ENCODE measurements at regions not wholly inside any gene's neighbourhood (a gene's known extent, or its start where the extent isn't known, plus 50 kb on each side); places are given as distances from the start of the nearest gene placed in this dataset.

DNA sequence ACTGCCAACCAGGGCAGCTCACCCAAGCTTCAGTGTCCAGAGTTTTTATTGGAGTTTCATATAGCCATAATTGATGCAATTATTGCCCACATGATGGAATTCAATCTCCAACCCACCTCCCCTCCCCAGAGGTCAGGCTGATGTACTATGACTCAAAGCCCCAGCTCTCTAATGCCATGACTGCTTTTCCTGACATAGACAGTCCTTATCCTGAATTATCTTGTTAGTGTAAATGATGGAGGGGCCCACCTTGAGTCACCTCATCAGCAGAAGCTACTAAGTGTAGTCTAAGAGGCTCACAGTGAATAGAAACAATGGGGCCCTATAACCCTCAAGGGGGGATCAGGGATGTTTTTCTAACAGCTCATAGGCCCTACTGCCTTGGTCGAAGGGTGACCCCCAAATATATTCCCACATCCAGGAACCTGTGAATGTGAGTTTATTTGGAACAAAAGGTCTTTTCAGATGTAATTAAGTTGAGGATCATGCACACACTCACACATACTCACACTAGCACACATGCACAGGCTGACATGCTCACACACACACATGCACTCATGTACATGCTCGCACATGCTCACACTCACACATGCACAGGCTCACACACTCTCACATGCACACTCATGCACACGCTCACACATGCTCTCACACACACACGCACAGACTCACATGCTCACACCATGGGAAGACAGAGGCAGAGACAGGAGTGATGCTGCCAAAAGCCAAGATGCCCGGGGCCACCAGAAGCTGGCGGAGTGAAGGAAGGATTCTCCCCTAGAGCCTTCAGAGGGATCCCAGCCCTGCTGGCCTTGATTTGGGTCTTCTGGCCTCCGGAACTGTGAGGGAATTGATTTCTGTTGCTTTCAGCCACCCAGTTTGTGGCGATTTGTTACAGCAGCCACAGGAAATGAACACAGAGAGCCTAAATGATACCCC is 131.2 kb upstream of the SMAD3 start:
- no peak for DNase-seq

DNA sequence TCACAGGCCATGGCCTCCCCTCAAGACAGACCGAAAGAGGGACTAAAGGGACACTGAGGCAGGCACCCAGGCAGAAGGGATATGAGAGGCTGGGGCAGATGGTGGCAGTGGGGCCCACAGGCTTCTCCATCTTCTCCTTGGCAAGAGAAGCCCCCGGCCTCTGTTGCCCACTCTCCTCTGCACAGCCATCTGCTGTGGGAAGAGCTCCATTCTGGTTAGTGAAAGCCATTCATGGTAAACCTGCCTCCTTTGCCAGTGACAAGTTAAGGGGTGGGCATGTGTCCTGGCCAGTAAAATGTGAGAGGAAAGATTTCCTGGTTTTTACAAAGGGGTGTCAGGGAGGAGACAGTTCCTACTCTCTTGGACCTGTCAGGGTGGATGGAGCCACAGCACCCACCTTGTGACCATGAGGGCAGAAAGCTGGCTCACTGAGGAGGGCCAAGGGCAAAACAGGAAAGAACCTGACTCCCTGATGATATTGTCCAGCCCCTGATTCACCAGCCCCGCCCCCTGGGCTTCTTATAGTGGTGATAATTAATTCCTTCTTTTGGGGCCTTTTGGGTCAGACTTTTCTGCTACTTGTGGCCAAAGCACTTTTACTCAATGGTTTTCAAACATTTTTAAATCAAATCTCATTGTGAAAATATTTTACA is 130.4 kb upstream of the SMAD3 start:
- DNase-seq = no peak

DNA sequence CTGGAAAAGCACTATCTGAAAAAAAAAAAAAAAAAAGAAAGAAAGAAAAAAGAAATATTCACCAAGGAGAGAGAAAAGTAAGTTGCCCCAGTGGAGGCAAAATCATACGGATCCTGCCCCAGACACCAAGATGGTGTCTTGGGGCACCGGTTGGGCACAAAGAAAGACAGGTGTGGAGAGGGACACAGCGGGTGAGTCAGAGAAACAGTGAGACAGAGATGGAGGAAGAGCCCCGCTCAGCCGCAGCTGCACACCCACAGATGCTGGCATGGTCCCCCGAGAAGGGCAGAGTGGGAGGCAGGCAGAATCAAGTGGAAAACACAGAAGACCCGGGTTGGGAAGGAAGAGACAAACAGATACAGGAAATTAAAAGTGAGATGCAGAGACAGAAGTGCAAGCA is 129.7 kb upstream of the SMAD3 start:
- DNase-seq = no peak

DNA sequence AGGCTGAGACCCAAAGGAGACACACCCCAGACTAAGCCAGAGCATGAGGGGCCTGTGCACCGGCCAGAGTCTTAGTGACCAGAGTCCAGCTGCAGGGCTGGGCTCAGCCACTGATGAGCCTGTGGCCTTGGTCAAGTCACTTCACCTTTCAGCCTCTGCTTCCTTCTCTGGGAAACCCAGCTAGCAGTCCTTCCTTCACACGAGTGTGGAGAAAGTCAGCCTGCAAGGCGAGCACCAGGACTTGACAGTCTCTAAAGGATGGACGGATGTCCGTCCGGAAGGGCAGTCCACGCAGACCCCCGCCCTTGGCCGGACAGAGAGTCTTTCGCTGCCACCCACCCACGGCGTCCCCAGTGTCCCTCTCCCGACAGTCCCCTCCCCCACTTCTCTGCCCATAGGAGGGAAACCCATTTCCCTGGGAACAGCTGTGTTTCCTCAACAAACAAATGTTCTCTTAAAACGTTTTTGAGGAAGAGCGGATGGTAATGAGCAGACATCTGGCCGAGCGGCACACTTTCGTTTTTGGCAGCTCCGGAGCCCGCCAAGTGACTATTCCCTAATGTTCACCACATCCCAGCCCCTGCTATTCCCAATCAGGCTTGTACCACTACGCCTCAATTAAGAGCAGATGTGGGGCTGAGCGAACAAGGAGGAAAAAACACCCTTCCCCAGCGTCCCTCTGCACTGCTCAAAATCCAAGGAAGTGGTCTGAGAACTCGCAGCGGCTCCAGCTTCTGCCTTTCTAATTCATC is 129.1 kb upstream of the SMAD3 start:
- no peak for DNase-seq

DNA sequence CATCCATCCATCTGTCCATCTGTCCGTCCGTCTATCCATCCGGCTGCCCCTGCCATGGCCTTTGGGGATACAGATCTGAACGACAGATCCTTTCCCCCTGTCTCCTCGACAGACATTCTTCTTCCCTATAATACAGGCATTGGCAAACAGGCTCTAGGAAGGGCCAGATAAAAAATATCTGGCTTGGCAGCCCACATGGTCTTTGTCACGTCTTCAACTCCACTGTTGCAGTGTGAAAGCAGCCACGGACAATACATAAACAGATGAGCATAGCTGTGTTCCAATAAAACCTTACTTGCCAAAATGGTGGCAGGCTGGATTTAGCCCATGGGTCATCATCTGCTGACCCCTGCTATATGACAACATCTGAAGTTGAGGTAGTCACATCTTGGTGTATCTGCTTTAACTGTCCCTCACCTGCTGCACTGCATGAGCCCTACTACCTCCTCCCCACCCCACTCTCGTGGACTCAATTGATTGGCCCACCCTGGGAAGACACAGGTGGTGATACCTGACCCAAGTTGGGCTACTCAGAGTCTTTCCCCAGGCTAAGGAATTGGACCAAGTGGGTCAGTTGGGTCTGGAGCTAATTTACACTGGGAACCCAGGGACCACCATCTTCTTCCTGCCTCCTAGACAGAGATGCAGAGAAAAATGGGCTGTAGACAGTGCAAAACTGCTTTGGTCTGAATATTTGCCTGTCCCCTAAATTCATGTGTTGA is 128.4 kb upstream of the SMAD3 start:
- DNase-seq = no peak

DNA sequence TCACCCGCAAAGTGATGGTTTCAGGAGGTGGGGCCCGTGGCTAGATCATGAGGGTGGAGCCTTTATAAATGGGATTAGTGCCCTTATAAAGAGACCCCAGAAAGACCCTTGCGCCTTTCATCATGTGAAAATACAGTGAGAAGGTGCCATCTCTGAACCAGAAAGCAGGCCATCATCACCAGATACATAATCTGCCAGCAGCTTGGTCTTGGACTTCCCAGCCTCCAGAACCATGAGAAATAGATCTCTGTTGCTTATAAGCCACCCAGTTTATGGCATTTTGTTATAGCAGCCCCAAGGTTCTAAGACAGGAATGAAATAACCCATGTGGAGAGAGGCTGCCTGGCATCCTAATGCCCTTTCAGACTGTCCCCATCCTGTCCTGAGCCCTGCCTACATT is 127.8 kb upstream of the SMAD3 start:
- no peak for DNase-seq

DNA sequence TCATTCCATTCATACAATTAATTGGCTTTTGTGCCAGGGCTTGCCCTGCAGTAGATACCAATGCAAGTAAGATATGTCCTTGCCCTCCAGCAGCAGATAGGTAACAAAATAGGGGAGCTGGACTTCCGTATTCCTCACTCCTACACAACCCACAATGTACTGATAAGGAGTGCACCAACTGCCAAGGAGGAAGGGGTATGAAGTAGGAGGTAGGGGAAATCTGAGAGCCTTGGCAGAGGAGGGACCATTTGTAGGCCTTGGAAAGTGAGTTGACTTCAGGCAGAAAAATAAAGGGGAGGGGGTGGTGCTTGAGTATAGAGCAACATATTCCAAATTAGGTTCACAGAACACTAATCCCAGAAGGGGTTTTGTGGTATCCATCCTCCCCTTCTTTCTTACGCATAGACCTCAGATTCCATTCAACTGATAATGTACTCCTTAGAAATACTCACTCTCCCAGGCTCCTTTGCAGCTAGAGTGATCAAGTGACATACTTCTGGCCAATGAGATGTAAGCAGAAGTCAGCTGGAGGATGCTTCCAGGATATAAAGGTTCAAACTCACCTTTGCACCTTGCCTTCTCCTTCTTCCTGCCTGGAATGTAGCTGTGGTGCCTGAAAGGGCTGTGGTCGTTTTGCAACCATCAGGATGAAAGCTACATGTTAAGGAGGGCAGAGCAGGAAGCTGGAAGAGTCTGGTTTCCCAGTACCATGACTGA is 127.1 kb upstream of the SMAD3 start:
- DNase-seq = no peak

DNA sequence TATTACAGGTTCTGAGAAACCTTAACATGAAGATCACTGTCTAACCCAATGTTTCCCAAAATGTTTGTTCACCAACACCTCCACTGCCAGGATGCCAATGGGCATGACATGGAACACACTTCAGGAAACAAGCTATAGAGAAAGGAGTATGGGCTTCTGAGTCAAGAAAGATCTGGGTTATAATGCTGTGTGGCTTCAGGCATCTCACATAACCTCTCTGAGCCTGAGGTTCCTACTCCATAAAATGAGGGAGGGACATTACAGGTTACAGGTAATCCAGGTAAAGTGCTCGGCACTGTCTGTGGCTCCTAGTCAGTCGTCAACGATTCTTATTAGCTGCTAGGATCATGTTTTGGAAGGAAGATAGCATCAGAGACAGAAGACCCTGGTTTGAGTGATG is 126.4 kb upstream of the SMAD3 start:
- no peak for DNase-seq

DNA sequence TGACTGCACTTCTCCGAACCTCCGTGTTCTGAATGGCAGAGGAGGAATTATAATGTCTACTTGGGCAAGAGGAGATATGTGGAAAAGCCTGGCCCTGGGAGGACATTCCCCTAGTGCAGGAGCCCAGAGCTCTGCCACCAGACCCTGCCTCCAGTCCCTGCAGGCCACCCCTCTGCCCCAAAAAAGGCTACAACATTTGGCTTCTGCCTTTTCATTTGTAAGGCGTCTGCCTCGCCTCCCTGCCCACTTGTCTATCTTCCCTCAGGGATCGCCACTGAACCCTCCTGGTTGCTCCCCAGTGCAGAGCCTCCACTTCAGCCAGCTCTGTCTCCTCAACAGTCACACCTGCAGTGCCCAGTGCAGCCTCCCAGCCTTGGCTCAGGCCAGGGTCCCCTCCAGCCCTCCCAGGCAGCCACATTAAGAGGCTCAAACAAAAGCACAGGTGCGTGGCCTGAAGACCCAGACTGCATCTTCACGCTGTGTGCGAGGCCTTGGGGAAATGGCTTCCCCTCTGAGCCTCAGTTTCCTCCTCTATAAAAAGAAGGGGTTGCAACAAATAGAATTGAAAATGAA is 125.9 kb upstream of the SMAD3 start:
- no peak for DNase-seq

DNA sequence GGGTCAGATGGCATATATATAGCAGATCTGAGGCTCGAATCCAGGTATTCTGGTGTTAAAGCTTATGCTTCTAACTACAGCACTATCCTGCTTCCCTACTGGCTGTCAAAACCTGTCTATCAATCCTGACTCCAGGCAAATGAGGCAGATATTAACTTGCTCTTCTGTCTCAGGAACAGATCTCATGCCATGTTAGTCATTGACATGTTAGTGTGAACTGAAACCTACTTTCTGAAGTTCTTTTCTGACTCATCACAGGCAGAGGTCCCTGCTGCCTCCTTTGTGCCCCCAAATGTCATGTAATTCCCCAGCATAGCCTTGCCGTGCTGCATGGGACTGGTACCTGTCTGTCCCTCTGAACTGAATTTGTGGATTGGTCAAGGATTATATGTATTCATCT is 125.0 kb upstream of the SMAD3 start:
- no peak for DNase-seq

DNA sequence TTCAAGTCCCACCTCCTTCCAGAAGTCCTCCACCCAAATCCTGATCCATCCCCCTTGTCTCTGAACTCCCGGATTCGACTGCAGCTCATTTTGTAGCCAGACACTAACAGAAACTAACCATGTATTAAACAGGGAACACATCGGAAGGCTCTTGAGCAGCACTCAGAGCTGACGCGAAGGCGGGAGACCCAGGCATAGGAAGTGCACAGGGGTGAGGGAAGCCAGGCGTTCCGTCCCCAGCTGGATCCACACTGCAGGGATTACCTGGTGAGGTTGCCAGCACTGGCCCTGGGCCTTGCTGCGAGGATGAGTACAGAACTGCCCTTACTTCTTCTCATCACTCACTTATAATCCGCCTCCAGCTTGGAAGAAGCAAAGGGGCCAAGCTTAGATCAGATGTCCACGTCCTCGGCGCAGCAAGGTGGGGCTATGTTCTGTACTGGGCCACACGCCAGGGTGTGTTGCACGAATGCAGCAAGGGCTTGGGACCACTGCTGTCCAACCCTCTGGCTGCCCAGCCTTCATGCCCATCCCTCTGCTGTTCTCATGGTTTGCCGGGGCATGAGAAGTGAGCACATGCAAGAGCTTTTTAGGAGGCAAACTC is 124.2 kb upstream of the SMAD3 start:
- DNase-seq = no peak

DNA sequence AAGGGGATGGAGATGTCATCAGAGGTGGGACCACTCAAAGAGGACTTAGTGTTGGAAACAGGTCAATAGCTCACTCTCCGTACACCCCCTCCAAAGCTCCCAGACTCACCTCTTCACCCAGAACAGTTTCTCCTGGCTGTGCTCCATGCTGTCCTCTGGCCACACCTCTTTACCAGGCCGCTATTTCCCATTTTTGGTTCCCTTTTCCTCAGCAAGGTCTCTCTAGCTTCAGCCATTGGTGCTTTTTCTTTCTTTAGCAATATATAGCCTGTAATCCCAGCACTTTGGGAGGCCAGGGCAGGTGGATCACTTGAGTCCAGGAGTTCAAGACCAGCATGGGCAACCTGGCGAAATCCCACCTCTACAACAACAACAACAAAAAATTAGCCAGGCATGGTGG is 123.6 kb upstream of the SMAD3 start:
- peak in 1 of 2 experiments; percentile 14 for DNase-seq

DNA sequence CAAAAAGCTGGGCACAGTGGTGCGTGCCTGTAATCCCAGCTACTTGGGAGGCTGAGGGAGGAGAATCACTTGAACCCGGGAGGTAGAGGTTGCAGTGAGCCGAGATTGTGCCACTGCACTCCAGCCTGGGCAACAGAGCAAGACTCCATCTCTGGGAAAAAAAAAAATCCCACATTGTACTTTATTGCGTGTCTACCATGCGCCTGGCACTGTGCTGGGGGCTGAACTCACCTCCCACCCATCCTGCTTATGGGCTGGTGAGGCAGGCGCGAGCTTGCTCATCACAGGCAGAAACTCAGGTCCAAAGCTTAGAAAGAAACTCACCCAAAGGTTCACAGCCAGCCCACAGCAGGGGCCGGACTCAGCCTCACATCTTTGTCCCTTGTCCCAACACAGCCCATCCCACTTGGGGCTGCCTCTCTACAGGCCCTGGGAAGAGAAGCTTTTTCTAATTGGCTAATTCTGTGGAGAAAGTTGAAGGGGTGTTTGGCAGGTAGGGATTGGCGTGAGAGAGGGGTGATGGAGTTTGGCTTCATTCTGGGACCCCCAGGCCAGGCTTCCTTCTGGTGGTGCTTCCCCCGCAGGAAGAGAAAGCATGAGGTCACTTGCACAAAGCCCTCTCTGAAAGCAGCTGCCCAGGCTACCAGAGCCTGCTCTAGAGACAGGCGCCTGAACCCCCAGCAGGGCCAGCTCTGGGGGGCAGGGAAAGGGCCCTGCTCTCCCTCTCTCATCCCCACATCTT is 122.6 kb upstream of the SMAD3 start:
- DNase-seq = no peak

DNA sequence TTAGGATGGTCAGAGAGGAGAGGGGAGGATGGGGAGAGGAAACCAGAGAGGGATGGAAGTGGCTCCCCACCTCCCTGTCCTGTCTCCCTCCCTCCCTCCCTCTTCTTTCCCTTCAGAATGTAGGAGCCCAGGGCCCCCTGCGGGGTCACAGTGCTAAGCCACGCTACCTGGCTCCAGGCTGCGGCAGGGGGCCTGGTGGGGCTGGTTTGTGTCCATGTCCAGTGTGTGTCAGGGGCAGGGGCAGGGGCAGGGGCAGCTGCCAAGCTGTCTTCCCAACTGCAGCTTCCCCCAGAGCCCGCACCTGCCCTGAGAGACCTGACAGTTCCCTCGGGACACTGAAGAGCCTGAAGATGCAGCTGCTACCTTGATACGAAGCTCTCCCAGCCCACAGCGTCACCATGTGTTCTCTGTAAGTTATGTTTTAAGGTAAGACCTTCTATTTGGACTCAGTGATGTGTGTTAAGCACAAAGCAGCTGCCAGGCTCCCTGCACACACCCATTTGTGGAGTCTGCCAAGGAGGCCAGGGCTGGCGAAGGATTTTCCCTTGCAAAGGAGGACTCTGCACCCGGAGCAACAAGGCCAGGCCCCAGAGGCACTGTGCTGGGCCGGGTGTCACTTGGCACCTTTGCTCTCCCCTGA is 121.8 kb upstream of the SMAD3 start:
- no peak for DNase-seq

DNA sequence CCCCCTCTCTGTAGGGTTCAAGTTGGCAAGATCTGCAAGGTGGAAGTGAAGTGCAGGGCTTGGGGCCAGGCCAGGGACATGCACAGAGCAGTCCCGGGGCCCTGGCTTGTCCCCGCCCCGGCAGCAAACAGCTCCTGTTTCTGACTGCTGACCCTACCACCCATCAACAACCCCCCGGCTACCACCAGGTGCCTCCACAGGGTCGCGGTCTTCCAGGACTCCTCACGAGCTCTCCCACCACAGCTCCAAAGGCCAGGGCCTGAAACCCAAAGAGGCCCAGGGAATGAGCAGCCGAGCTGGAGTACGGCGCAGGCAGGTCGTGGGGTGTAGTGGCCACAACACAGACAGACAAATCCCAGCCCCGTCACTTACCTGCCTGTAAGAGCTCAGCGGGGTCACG is 121.3 kb upstream of the SMAD3 start:
- no peak for DNase-seq

DNA sequence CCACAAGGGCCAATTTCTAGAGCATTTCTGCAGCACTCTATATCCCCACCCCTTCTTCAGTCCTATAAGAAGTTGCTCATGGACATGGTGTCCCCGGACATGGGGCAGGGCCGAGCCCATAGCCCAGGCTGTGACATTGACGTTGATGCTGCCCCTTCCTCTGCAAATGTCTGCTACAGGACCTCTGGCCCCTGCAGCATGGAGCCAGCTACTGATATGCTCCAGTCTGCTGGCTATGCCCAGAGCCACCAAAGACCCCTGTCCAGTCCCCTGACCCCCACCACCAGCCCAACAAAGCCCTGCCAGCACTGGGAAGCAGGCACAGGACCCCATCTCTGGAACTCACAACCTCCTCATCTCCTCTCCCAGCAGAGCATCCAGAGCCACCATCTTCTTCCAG is 120.1 kb upstream of the SMAD3 start:
- DNase-seq = no peak

DNA sequence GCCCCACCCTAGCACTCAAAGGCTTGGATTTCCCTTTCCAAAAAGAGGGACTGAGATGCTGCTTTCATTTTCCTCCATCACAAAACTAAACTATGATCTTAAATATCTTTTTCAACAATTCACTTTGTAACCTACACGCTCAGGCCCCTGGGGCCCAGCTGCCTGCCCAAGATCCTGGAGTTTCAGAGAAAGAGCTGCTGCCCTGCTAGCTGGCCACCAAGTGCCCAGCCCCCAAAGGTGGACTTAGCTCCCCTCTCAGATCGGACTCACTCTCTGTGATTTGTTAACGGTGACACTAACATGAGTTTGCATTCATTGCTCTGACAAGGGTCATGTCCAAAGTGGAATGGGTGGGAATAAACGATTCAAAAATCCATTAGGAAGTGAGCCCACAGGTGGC is 119.6 kb upstream of the SMAD3 start:
- DNase-seq = no peak

DNA sequence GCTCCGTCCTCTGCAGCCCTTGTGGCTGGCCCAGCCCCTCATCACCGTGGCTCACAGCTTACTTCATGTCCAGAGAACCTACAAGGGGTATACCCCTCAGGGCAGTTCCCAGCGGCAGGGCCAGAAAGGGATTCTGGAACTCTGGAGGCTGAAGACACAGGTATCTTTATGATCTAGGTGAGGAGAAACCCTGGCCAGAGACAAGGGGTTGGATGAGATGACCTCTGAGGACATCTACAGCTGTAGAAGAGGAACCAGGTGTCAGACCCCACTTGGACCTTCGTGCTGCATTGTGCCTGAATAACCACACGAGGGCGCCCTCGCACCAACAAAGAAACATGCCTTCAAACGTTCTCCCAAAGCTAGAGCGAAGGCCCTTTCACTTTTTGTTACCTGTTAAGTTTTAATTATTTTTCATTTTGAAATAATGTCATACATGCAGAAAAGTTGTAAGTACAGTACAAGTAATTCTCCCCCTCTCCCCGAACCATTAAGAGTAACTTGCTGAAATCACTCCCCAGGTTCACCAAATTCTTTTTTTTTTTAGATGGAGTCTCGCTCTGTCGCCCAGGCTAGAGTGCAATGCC is 118.7 kb upstream of the SMAD3 start:
- peak; percentile 77 to 82 for DNase-seq

DNA sequence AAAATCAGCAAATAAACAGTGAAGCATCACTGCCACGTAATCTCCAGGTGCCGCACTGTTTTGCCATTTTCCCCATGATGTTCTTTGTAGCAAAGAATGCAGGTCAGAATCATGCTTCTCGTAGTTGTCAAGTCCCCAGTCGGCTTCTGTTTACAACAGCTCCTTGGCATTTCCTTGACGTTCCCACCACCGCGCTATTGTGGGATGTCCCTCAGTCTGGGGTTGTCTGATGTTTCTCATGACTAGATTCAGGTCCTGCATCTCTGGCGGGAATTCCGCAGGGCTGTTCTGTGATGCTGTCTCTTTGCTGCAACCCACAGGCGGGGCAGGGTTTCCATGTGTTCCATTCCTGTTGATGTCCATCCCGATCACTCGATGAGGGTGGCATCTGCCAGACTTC is 117.9 kb upstream of the SMAD3 start:
- DNase-seq = no peak

DNA sequence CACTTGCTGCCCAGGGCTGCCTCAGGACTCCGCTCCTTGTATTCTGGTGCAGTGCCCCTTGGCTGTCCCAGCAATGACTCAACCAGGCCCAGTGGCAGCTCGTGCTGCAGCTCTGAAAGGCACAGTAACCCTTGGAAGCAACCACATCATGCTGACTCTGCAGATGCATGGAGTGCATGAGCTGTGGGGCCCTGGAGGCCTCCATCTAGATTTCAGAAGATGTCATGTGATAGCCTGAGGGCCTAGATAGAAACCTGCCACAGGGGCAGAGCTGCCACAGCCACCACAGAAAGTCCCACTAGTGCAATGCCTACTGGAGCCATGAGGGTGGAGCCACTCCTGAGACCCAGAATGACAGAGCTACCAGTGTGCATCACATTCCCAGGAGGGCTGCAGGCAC is 117.1 kb upstream of the SMAD3 start:
- DNase-seq = no peak
